SU-DHL-6 (cell line): ENCODE measurements at regions not wholly inside any gene's neighbourhood (a gene's known extent, or its start where the extent isn't known, plus 50 kb on each side); places are given as distances from the start of the nearest gene placed in this dataset.

Experiments used
- EZH2phosphoT487 ChIP-seq: fragments of 200-600 bp; sonication (generic), shearing (Covaris generic); conservative IDR thresholded peaks from 2 replicates; pipeline ENCODE4 v1.6.1; 2018; ENCODE audit warnings: mild to moderate bottlenecking, antibody characterized with exemption, low read length, moderate library complexity, mixed read lengths
- TF ChIP-seq, protein P1 (sequence below): fragments of 200-600 bp; sonication (generic); IDR thresholded peaks from one replicate; pipeline ENCODE4 v1.5.1; 2017; ENCODE audit warnings: antibody characterized with exemption, mild to moderate bottlenecking, low read length, moderate library complexity; ENCODE audit not compliant: insufficient read depth, poor library complexity, severe bottlenecking

DNA sequence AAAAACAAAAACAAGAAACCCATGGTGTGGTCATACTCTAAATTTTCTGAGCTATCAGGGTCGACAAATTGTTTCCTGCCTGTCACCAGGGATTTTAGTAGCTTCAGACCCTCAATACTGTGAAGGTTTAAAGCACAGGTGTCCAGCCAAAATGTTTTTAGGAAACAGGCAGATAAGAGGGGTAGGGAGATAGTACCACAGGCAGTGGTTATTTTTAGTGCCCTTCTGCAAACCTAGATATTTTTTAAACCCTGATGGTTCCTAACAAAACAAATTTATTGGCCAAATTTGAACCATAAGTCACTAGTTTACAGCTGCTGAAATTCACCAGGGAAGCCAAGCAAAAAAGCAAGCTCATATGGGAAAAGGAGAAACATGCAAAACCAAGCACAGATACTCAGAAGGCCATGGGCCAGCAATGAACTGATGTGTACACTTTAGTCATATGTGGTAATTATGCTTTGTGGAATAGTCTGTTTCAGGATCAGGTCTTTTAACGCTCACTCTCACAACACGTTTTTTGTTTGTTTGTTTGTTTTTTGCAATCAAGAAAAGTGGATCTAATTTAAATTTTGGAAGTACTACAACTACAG is 156.8 kb upstream of the STK17B start:
- TF ChIP-seq, protein P1, sequence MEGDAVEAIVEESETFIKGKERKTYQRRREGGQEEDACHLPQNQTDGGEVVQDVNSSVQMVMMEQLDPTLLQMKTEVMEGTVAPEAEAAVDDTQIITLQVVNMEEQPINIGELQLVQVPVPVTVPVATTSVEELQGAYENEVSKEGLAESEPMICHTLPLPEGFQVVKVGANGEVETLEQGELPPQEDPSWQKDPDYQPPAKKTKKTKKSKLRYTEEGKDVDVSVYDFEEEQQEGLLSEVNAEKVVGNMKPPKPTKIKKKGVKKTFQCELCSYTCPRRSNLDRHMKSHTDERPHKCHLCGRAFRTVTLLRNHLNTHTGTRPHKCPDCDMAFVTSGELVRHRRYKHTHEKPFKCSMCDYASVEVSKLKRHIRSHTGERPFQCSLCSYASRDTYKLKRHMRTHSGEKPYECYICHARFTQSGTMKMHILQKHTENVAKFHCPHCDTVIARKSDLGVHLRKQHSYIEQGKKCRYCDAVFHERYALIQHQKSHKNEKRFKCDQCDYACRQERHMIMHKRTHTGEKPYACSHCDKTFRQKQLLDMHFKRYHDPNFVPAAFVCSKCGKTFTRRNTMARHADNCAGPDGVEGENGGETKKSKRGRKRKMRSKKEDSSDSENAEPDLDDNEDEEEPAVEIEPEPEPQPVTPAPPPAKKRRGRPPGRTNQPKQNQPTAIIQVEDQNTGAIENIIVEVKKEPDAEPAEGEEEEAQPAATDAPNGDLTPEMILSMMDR, result no peak
- TF ChIP-seq EZH2phosphoT487, result no peak
